ENCODE measurements at regions not wholly inside any gene's neighbourhood (a gene's known extent, or its start where the extent isn't known, plus 50 kb on each side); places are given as distances from the start of the nearest gene placed in this dataset.
"Not testable (repeated sequence)": the region's sequence is repeated elsewhere in the genome, so short reads cannot be mapped to it uniquely, and the experiment has no call there.

DNA sequence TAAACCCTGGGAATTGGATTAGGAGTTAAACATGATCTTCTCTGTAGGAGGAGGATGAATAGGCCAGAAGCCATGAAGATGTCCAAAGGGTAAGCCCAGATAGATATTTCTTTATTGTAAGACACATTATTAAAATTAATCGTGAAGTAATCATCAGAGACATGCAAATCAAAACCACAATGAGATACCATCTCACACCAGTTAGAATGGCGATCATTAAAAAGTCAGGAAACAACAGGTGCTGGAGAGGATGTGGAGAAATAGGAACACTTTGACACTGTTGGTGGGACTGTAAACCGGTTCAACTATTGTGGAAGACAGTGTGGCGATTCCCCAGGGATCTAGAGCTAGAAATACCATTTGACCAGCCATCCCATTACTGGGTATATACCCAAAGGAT lies 741.2 kb upstream of the ZNF608 start:
- FAIRE-seq: not testable (repeated sequence)

DNA sequence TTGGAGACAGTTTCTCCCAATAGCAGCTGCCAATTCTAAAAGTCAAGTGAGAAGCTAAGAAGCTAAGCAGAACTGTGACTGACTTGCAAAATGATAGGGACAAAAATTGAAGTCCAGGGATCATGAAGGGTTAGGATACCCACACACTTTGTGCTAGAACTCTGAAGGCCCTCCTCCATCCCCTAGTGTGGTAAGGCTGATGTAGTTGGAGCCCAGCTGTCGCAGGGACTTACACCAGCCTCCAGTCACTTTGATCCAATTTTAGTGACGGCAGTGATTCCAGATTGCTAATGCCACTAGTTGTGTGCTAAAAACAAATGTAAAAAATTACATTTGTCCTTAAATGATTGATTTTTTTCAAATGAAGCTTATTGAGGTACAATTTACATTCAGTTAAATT lies 742.7 kb upstream of the ZNF608 start:
- no peak for FAIRE-seq

DNA sequence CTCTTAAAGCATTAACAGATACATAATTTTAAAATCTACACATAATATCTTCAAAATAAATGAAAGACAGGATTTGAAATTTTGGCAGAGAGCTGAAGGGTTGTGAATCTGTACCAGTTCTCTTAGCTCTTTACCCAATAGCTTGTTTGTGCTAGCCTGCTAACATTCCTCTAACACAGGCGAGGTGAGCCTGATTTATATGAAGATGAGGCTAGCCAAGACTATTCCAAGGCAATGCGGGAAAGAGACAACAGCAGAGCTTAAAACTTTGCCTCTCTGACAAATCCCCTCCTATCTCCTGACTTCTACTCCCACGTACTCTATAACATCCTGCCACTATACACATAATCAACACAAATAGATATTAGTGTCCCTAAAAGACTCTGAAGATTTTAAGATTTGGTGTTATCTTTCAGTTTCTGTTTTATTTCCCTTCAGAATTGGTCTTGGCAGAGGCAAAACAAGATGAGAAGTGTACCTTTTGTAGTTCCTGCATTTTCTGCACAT lies 745.6 kb upstream of the ZNF608 start:
- no peak for FAIRE-seq

DNA sequence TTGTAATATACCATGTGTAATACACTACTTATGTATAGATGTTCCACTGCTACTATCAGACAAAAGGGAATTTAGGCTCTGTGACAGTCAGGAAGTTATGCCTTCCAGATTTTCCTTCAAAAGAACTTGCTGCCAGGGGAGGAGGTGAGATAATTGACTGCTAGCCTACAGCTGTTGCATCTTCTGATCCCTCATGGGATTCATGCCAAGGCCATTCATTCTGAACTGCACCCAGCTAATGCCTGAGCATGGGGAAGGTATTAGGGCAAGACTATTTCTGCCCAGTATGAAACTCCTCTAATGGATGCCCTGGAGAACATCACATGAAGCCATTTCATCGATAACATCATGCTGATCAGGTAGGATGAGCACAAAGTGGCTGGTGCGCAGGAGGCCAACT lies 746.5 kb upstream of the ZNF608 start:
- no peak for FAIRE-seq

DNA sequence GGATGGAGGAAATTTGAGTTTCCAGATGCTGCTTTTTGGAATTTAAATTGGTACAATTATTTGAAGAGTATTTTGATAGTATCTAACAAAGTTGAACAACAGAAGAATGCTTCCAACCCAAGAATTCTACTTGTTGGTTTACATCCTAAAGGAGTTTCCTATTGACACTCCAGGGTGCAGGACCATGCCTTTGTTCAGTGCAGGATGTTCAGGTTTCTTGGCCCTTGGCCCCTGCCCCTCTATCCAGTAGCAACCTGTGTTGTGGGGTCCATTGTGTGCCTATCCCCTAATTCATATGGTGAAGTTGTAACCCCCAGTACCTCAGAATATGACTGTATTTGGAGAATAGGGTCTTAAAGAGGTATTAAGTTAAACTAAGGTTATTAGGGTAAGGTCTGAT lies 750.0 kb upstream of the ZNF608 start:
- FAIRE-seq: no peak

DNA sequence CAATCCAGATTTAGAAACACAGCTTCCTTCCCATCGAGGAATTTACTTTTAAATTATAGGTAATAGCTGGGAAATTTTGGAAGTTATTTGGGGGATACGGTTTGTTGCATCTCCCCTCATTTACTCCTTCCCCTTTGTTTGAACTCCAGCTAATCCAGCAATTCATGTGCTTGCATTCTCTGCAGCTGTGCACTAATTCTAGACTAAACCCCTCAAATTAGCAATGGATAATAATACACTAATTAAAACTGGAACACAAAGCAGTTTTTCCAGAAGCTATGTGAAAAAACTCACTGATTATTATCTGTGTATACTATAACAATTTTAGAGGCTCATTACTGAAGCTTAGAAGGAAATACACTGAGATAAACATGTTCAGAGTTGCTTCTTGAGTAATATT lies 751.2 kb upstream of the ZNF608 start:
- FAIRE-seq: no peak

DNA sequence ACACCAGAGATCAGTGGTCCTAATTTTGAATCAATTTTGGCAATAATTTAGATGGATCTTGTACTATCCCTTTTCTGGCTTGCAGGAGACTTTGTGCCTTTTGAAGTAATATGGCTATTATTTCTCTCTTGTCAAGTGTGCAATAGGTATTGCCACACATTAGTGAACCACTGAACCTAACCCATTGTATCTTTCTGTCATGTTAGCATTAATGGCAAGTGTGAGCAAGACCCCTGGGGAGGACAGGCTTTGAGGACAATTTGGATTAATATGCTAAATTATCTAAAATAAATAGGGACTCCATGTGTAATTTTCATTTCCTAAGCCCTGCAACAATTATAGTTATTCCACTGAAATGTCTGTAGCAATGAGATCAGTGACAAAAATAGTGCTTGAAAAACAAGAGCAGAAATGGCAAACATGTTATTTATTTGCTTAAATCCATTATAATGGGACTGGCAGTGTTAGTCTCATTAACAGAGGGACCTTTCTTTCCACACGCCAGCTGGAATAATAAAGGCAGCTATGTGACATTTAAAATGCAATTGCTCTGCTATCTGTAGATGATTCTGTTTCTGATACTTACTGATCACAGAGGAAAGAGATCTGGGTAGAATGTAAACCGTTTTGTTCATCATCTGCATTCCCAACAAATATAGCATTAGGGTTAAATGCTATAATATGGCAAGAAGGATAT lies 753.3 kb upstream of the ZNF608 start:
- FAIRE-seq: no peak

DNA sequence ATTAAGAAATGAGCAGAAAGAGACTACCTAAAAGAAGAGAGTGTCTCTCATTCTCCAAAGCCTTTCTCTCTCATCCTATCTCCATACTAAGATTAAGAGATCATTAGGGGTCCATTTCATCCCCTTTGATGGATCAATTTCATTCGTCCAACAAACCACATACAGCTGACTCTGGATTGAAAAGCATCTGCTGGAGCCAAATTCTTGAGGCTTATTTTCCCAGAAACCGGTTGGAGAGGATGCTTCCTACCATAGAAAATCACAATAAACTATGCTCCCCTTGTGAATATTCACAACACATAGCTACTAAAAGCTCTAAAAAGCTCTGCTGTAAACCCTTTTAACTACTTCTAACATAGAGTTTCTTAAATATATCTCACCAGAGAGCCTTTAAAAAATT lies 755.0 kb upstream of the ZNF608 start:
- no peak for FAIRE-seq

DNA sequence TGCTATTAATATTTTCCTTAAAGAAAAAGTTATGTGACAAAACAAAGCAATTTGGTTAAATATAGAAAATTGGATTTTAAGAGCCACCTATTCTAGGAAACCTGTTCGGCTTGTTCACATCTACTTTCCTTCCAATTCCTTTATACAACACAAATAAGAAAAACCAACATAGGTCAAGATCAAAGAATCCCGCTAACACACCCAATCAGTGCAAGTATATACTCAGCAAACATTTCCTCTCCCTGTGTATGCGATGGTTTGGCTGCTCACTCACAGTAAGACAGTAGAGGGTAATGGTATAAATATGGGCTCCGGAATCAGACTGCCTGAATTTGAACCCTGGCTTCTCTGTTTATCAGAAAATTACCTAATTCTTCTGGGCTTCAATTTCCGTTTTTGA lies 757.5 kb upstream of the ZNF608 start:
- no peak for FAIRE-seq

DNA sequence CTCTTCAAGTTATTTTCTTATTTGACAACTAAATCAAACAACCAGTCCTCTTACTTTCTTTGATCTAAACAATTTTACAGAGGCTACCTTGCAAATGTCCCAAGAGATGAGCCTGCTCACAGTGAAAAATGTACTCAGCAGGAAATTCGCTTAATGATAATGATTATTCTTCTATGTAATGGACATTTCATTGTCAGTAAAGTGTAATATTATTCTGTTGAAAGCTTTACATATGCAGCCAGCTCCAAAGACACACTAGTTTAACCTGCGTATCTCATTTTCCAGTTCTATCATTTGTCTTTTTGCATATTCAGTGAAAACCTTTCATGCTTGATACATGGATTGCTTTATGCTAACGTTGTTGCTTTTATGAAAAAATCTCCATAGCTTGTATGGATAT lies 758.7 kb upstream of the ZNF608 start:
- no peak for FAIRE-seq

DNA sequence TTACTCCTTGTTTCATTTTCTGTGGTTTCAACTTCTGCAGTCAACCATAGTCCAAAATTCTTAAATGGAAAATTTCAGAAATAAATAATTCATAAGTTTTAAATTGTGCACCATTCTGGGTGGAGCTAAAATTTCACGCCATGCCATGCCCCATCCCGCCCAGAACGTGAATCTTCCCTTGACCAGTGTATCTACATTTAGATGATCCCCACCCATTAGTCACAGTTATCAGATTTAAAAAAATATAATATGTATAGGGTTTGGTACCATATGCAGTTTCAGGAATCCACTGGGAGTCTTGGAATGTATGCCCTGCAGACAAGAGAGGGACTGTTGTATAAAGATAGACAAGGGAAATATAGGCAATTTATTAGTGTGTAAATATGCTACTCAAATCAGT lies 759.7 kb upstream of the ZNF608 start:
- FAIRE-seq: no peak

DNA sequence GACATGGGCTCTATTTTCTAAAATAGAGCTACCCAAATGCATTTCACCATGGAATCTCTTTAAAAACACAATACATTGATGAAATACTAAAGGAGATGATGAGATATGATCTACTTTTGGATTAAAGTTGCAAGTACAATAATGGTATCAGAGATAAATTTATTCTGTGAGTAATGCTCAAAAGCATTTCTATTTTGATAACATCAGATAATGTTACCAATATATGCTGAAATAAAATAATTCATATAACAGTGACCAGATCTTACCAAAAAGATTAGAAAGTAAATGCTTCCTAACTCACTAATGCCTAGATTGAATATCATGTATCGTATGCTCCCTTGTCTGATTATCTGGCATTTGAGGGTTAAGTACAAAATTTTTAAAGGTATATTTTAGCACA lies 761.8 kb upstream of the ZNF608 start:
- no peak for FAIRE-seq

DNA sequence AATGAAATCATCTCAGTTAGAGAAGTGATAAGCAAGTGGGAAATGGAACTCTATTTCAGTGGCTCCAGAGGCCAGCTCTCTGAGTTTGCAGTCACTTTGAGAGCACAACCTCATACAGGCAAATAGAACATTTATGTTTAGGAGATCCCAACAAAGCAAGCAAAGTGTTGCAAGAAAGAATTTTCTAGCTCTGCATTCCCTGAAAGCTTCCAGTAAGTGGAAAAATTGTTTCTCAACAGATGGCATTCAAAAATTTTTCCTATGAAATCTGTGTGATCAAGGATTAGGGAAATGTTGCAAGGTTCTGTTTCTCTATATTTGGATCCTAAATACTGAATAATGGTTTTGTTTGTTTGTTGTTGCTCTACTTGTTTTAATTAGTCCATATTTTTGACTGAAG lies 764.2 kb upstream of the ZNF608 start:
- FAIRE-seq: no peak

DNA sequence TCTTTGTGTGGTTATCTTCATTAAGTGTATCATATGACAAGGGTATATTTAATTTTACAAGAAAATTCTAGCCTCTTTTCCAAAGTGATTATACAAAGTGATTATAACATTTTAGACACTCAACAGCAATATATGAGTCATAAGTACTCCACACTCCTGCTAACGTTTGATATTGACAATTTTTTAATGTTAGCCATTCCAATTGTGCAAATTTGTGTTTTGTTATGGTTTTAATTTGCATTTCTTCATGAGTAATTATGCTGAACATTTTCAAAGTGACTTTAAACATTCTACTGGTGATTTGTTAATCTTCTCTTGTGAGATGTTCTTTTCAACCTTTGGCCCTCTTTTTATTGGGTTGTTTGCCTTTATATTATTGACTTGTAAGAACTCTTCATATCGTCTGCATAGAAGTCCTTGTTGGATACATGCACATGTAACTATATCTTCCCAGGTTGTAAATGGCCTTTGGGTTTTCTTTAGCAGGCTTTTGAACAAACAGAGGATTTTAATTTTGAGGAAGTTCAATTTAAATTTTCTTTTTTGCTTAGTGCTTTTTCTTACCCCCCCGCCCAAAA lies 771.6 kb upstream of the ZNF608 start:
- FAIRE-seq: no peak

DNA sequence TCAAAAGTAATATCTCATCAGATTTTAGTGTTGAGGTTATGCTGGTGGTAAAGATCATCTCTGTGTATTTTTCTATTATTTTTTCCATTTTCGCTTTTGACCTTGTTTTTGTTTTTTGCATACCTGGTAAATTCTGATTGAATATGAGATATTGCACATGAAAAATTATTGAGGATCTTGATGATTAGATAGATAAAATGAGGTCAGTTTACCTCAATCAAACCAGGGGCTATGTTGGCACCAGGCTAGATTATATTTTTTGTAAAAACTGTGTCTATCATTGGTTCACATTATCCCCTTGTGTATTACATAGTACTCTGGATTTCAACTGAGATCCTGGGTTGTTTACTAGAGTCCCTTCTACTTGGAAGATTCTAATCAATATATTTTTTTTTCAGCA lies 774.9 kb upstream of the ZNF608 start:
- no peak for FAIRE-seq

DNA sequence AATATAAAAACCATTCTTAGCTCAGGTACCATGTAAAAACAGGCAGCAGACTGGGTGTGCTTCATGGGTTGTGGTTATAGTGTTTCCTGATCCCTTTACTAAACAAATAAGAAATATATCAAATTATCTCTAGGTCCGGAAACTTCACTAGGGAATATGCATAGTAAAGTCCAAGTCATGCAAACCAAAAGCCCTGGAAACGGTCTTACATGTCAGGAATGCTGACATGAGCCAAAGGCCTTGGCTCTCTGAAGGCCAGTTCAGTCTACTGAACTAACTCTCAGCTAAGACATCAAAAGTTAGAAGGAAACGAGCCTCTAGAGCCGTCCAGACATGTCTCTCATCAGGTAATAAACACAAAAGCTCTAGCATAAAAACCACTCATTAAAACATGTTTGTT lies 778.9 kb upstream of the ZNF608 start:
- no peak for FAIRE-seq

DNA sequence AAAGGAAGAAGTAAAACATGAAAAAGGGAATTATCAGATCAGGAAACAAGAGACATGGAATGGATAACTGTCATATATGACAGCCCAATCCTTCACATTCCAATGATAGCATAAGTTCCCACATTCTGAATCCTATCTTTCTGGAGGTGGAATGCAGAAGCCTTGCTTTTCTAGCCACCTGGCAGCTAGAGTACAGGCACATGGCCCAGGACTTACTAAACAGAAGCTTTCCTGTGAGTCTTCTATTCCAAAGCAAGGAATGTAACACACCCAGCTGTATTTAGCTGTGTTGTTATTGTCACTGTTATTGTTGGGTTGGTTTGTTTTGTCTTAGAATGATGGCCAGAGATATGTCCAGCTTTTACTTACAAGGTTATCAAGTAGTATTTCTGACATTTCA lies 780.5 kb upstream of the ZNF608 start:
- no peak for FAIRE-seq

DNA sequence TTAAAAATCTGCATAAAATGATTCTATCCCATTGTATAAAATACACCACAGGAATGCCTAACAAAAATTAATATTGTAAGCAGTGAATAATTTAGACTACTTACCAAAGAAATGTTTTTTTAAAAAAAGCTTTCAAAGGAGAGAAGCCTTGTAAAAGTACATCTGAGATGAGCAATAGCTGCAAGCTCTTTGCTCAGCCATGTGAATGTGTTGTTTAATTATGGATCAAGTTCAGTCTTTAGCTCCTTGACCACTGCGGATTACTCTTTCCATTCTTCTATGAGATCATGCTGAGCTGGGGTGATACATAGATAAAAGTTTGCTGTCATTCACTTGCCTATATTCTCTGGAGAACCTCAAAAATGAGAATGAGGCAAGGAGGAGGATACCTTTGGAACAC lies 782.4 kb upstream of the ZNF608 start:
- no peak for FAIRE-seq

DNA sequence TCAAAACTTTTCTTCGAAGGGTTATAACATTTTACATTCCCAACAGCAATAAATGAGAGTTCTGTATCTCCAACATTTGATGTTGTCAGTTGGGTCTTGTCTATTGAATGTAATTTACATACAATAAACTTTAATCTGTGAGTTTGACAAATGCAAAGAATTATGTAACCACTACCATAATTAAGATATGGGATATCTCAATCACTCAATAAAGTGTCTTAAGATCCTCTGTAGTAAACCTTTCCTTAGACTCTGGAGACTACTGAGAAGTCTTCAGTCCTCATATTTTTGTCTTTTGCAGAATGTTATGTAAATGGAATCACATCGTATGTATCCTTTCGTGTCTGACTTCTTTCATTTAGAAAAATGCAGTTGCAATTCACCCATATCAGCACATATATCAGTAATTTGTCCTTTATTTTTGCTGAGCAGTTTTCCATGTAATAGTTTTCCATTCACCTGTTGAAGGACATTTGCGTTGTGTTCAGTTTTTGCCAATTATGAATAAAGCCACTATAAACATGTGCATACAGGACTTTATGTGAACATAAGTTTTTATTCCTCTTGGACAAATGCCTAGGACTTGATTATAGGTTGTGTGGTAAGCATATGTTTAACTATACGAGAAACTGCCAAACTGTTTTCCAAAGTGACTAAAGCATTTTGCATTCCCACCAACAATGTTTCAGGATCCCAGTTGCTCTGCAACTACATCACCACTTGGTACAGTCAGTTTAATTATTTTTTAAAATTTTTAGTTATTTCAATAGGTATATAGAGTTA lies 784.6 kb upstream of the ZNF608 start:
- no peak for FAIRE-seq

DNA sequence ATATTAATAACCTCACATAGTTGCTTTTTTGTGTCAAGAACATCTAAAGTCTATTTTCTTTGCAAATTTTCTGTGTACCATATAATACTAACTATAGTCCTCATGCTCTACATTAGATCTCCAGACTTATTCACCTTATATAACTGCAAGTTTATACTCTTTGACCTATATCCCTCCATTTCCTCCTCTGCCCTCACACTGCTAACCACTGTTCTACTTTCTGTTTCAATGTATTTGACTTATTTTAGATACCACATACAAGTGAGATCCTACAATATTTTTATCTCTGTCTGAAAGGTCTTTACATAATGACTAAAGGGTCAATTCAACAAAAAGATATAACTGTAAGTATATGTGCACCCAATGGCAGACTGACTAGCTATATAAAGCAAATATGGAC lies 789.7 kb upstream of the ZNF608 start:
- no peak for FAIRE-seq

DNA sequence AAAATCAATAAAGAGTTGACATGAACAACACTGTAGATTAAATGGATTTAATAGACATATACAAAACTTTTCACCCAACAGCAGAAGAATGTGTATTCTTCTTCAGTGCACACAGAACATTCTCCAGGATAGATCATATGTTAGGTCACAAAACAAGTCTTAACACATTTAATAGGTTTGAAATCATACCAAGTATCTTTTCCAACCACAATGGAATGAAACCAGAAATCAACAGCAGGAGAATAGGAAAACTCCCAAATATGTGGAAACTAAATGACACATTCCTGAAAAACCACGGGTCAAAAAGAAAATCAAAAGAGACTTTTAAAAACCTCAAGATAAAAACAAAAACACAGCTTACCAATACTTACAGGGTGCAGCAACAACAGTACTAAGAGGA lies 790.1 kb upstream of the ZNF608 start:
- FAIRE-seq: no peak

DNA sequence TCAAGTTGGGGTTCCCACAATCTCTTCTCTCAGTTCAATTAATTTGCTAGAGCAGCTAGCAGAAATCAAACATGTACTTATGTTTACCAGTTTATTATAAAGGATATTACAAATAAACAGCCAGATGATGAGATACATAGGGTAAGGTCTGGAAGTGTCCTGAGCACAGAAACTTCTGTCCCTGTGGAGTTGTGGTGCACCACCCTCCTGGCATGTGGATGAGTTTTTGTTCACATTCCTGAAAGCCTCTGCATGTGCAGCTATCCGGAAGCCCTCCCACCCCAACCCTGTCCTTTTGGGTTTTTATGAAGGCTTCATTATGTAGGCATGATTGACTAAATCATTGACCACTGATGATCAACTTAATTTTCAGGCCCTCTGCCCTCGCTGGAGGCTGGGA lies 791.2 kb upstream of the ZNF608 start:
- no peak for FAIRE-seq

DNA sequence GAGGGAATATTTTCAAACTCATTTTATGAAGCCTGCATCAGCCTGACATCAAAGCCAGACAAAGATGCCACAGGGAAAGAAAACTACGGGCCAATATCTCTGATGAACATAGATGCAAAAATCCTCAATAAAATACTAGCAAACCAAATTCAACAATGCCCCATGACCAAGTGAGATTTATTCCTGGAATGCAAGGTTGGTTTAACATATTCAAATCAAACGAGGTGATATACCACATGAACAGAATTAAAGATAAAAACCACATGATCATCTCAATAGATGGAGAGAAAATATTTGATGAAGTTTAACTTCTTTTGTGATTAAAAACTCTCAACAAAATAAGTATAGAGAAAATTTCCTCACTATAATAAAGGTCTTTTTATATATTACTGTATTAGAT lies 792.0 kb upstream of the ZNF608 start:
- FAIRE-seq: no peak

DNA sequence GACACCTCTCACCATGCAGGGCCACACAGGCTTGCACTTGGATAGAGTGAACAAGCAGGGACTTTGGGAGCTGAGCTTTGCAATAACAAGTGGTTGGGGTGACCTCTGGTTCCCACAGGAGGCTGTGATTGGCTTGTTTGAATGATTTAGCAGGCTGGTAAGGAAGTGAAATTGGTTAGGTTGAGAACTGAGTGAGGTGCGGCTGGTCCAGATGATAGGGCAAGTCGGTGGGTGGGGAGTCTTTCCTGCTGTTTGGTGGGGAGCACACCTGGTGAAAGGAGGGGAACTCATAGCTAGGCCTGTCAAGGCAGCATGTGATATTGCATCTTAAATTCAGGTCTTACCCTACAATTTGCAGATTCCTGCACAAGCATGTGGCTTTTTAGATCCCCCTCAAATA lies 794.6 kb upstream of the ZNF608 start:
- no peak for FAIRE-seq
